ENCODE measurements at regions not wholly inside any gene's neighbourhood (a gene's known extent, or its start where the extent isn't known, plus 50 kb on each side); places are given as distances from the start of the nearest gene placed in this dataset.
"Not testable (repeated sequence)": the region's sequence is repeated elsewhere in the genome, so short reads cannot be mapped to it uniquely, and the experiment has no call there.

- intact Hi-C loops (cut with DNase I; ENCODE audit: low total_unique reads): no loop called here
- H3K4me1 ChIP-seq: no peaks in the 10 kb centered on the region
- H3K27ac ChIP-seq: no peak overlapping the region
- DNase-seq: no peak
- H3K36me3 ChIP-seq: no peaks in the 10 kb centered on the region
- H3K27me3 ChIP-seq: no peaks in the 10 kb centered on the region
- TF ChIP-seq CTCF (IDR thresholded peaks at IDR 0.05): no peak
- no peaks in the 10 kb centered on the region for H3K9me3 ChIP-seq
- H3K4me3 ChIP-seq: no peak overlapping the region
These were observed 894.7 kb downstream of the OTOL1 start for GRCh38 chr3:162391301-162391700.

GRCh38 chr3:162395496-162395895 lies 898.9 kb downstream of the OTOL1 start:
- H3K27ac ChIP-seq: no peak overlapping the region
- no peak for DNase-seq
- H3K9me3 ChIP-seq: peaks cover 0 to 9% (median 0%) of the 10 kb centered on the region in 3 donors
- TF ChIP-seq CTCF (IDR thresholded peaks at IDR 0.05): no peak
- H3K36me3 ChIP-seq: no peaks in the 10 kb centered on the region
- H3K4me3 ChIP-seq: no peak overlapping the region
- H3K27me3 ChIP-seq: no peaks in the 10 kb centered on the region
- no peaks in the 10 kb centered on the region for H3K4me1 ChIP-seq
- intact Hi-C loops (cut with DNase I; ENCODE audit: low total_unique reads): no loop called here

GRCh38 chr3:162398554-162398953 lies 901.9 kb downstream of the OTOL1 start:
- H3K4me3 ChIP-seq: no peak overlapping the region
- H3K4me1 ChIP-seq: no peaks in the 10 kb centered on the region
- H3K27ac ChIP-seq: no peak overlapping the region
- no peaks in the 10 kb centered on the region for H3K36me3 ChIP-seq
- intact Hi-C loops (cut with DNase I; ENCODE audit: low total_unique reads): no loop called here
- H3K27me3 ChIP-seq: no peaks in the 10 kb centered on the region
- DNase-seq: no peak
- peaks cover 0 to 9% (median 0%) of the 10 kb centered on the region in 3 donors for H3K9me3 ChIP-seq
- no peak for TF ChIP-seq CTCF (IDR thresholded peaks at IDR 0.05)

GRCh38 chr3:162400697-162401096 lies 904.1 kb downstream of the OTOL1 start:
- Histone ChIP-seq H3K4me3 (no peak overlapping the region), H3K9me3 (peaks cover 0 to 9% (median 0%) of the 10 kb centered on the region in 3 donors), H3K27ac (no peak overlapping the region), H3K36me3 (no peaks in the 10 kb centered on the region), H3K27me3 (no peaks in the 10 kb centered on the region), H3K4me1 (no peaks in the 10 kb centered on the region)
- no peak for TF ChIP-seq CTCF (IDR thresholded peaks at IDR 0.05)
- intact Hi-C loops (cut with DNase I; ENCODE audit: low total_unique reads): no loop called here
- no peak for DNase-seq

GRCh38 chr3:162411556-162411955 lies 914.9 kb downstream of the OTOL1 start:
- H3K27me3 ChIP-seq; H3K36me3 ChIP-seq; intact Hi-C loops (cut with DNase I; ENCODE audit: low total_unique reads); DNase-seq; H3K4me3 ChIP-seq; H3K4me1 ChIP-seq; H3K9me3 ChIP-seq; H3K27ac ChIP-seq: not testable (repeated sequence)

GRCh38 chr3:162421721-162422120 lies 925.1 kb downstream of the OTOL1 start:
- TF ChIP-seq CTCF (IDR thresholded peaks at IDR 0.05): no peak
- intact Hi-C loops (cut with DNase I; ENCODE audit: low total_unique reads): no loop called here
- H3K36me3 ChIP-seq: no peaks in the 10 kb centered on the region
- no peak overlapping the region for H3K27ac ChIP-seq
- no peaks in the 10 kb centered on the region for H3K9me3 ChIP-seq
- no peak overlapping the region for H3K4me3 ChIP-seq
- H3K4me1 ChIP-seq: no peaks in the 10 kb centered on the region
- no peaks in the 10 kb centered on the region for H3K27me3 ChIP-seq
- DNase-seq: no peak

All from tibial artery (tissue), 4 donors.